ENCODE measurements at regions not wholly inside any gene's neighbourhood (a gene's known extent, or its start where the extent isn't known, plus 50 kb on each side); places are given as distances from the start of the nearest gene placed in this dataset.

- H3K9me3 ChIP-seq (replicated peaks; ENCODE audit: control insufficient read depth, insufficient read depth, low read depth, low read length), result no peaks in the 10 kb centered on the region
- FAIRE-seq (no peak), ATAC-seq (no peak), DNase-seq (ENCODE audit: extremely low read depth in 1 of 4, low spot score in 3 of 4) (no peak)
- no peaks in the 10 kb centered on the region for H3K27me3 ChIP-seq (ENCODE audit: control insufficient read depth in 2 of 2, insufficient read depth in 2 of 2, low read length in 2 of 2)
- no peak overlapping the region for H2AFZ ChIP-seq (ENCODE audit: low read depth, low read length)
- ChIA-PET CTCF (ENCODE audit: low intra/inter-chr PET ratio) (no interaction called here), POLR2A (no interaction called here)
- no TSS peak for BruUV-seq (replicated peaks)
- no peaks in the 10 kb centered on the region for H3K36me3 ChIP-seq (ENCODE audit: control insufficient read depth, insufficient read depth, low read length)
- intact Hi-C loops (cut with micrococcal nuclease) (no loop called here), in situ Hi-C loops (cut with MboI) (no loop called here)
- no peak overlapping the region for H3K4me2 ChIP-seq (ENCODE audit: insufficient read depth, low read length)
- no peaks in the 10 kb centered on the region for H3K79me2 ChIP-seq (ENCODE audit: control insufficient read depth, insufficient read depth, low read length)
- no peak overlapping the region for H3K27ac ChIP-seq (ENCODE audit: extremely low read depth, low read depth, low read length)
- no peak overlapping the region for H3K4me3 ChIP-seq
- 0% methylated on average over 1 of the region's 2 CpGs for WGBS (ENCODE audit: insufficient coverage, low coverage, missing lambda C conversion rate)
- H3K9me1 ChIP-seq (ENCODE audit: control insufficient read depth, insufficient read depth, low read length), result no peaks in the 10 kb centered on the region
- no peaks in the 10 kb centered on the region for H3K4me1 ChIP-seq (replicated peaks in 1 of 2; ENCODE audit: control insufficient read depth in 2 of 2, insufficient read depth in 2 of 2, low read length in 2 of 2)
- no peaks in the 10 kb centered on the region for H4K20me1 ChIP-seq (replicated peaks; ENCODE audit: control insufficient read depth, insufficient read depth, low read length)
- no peak overlapping the region for H3K9ac ChIP-seq (ENCODE audit: insufficient read depth in 1 of 2, low read depth in 2 of 2, low read length in 2 of 2)
- TF ChIP-seq EP300 (IDR thresholded peaks at IDR 0.05; ENCODE audit: low read length), result no peak
- TF ChIP-seq ZNF24 (IDR thresholded peaks at IDR 0.05), result no peak
- no peak for TF ChIP-seq ZNF77 (CRISPR knock-in tag; IDR thresholded peaks at IDR 0.05)
- no peak for TF ChIP-seq ZNF75A (CRISPR knock-in tag; IDR thresholded peaks at IDR 0.05)
- TF ChIP-seq MYC (IDR thresholded peaks at IDR 0.05; ENCODE audit: low read depth, low read length), result no peak
- no peak for TF ChIP-seq MYC (CRISPR knock-in tag; IDR thresholded peaks at IDR 0.05; ENCODE audit: borderline replicate concordance, low read depth)
- TF ChIP-seq GMEB1 (CRISPR knock-in tag; IDR thresholded peaks at IDR 0.05), result no peak
- TF ChIP-seq E2F6 (IDR thresholded peaks at IDR 0.05; ENCODE audit: borderline replicate concordance in 1 of 2, extremely low read depth in 1 of 2, insufficient read depth in 1 of 2, insufficient read length in 1 of 2, low read depth in 1 of 2, low read length in 1 of 2, poor library complexity in 1 of 2, severe bottlenecking in 1 of 2), result no peak
- TF ChIP-seq VEZF1 (CRISPR knock-in tag; IDR thresholded peaks at IDR 0.05), result no peak
- TF ChIP-seq RBFOX2 (IDR thresholded peaks at IDR 0.05; ENCODE audit: low read depth, low read length), result no peak
- no peak for TF ChIP-seq RNF2 (IDR thresholded peaks at IDR 0.05)
- TF ChIP-seq ERF (CRISPR knock-in tag; IDR thresholded peaks at IDR 0.05), result no peak
- TF ChIP-seq TEAD4 (IDR thresholded peaks at IDR 0.05; ENCODE audit: low read length), result no peak
- TF ChIP-seq TEAD4 (CRISPR knock-in tag; IDR thresholded peaks at IDR 0.05; ENCODE audit: borderline replicate concordance), result no peak
- no peak for TF ChIP-seq ZNF592 (IDR thresholded peaks at IDR 0.05)
- TF ChIP-seq TOE1 (IDR thresholded peaks at IDR 0.05; ENCODE audit: borderline replicate concordance), result no peak
- TF ChIP-seq TOE1 (CRISPR knock-in tag; IDR thresholded peaks at IDR 0.05; ENCODE audit: borderline replicate concordance, low read depth), result no peak
Observed at GRCh38 chr2:196289000-196289399, 117.6 kb upstream of the STK17B start.
